ENCODE measurements at regions not wholly inside any gene's neighbourhood (a gene's known extent, or its start where the extent isn't known, plus 50 kb on each side); places are given as distances from the start of the nearest gene placed in this dataset.

- no CpG with 5 or more reads among the region's 2 CpGs for WGBS, 2 experiments (ENCODE audit: extremely low coverage in 2 of 2, insufficient read length in 1 of 2)
These were observed 99.1 kb upstream of the PDE10A start for GRCh38 chr6:165762125-165762524.

More at GRCh38 chr6:165762125-165762524, 99.1 kb upstream of the PDE10A start:
- ATAC-seq (ENCODE audit: low read depth), result no peak
- CTCF ChIA-PET, result interaction anchor here (0.6 kb wide), 2 partner anchors 11 to 12 kb away, joined by 3 to 4 read pairs; no protein-coding TSS in a partner anchor
- Histone ChIP-seq H3K14ac (replicated peaks; ENCODE audit: low read depth, low read length) (no peak overlapping the region), H2BK15ac (ENCODE audit: low read depth, low read length) (no peak overlapping the region), H3K4me2 (ENCODE audit: low read depth, low read length) (no peak overlapping the region), H2BK5ac (ENCODE audit: low read depth, low read length, poor library complexity, severe bottlenecking) (no peak overlapping the region), H4K20me1 (ENCODE audit: insufficient read depth, low read length) (no peaks in the 10 kb centered on the region), H2BK120ac (ENCODE audit: low read depth, low read length) (no peak overlapping the region), H4K5ac (ENCODE audit: low read depth, low read length) (no peak overlapping the region), H2BK20ac (ENCODE audit: low read depth, low read length) (no peak overlapping the region), H2AK5ac (ENCODE audit: low read depth, low read length) (no peak overlapping the region), H3K18ac (ENCODE audit: low read depth, low read length) (no peak overlapping the region), H4K8ac (ENCODE audit: low read depth in 2 of 2, low read length in 2 of 2) (no peak overlapping the region), H3K79me1 (ENCODE audit: low read depth in 1 of 2, low read length in 2 of 2) (no peaks in the 10 kb centered on the region), H3K27me3 (ENCODE audit: control insufficient read depth, insufficient read depth, low read length) (no peaks in the 10 kb centered on the region), H3K4ac (ENCODE audit: low read depth, low read length) (no peak overlapping the region), H3K27ac (ENCODE audit: insufficient read depth, low read length) (no peak overlapping the region), H3K9me1 (ENCODE audit: insufficient read depth, low read length) (no peaks in the 10 kb centered on the region), H3K4me1 (ENCODE audit: control insufficient read depth, insufficient read depth, low read length) (no peaks in the 10 kb centered on the region), H4K91ac (ENCODE audit: insufficient read depth, low read depth, low read length) (no peak overlapping the region), H3K56ac (ENCODE audit: extremely low read depth, insufficient read depth, low read length) (no peak overlapping the region), H3K23ac (ENCODE audit: low read depth, low read length) (no peak overlapping the region), H3K4me3 (ENCODE audit: insufficient read depth, low read depth, low read length) (no peak overlapping the region), H3K36me3 (ENCODE audit: control insufficient read depth, insufficient read depth, low read length) (no peaks in the 10 kb centered on the region), H3K9me3 (ENCODE audit: control insufficient read depth, insufficient read depth, low read length) (peaks cover 3% of the 10 kb centered on the region; the same call in 1 of the 2 replicates), H3K9ac (ENCODE audit: low read depth, low read length) (no peak overlapping the region), H2AFZ (replicated peaks; ENCODE audit: low read length, poor library complexity) (no peak overlapping the region), H2AK9ac (replicated peaks; ENCODE audit: low read depth, low read length, poor library complexity) (no peak overlapping the region)
- POLR2A ChIA-PET (ENCODE audit: unreplicated experiment), result no interaction called here
- no TSS peak for BruUV-seq (replicated peaks)
- intact Hi-C loops (cut with micrococcal nuclease), result no loop called here
- dilution Hi-C loops (cut with HindIII; ENCODE audit: low sequenced_read_pairs, unreplicated experiment), result no loop called here
- in situ Hi-C loops (cut with MboI; ENCODE audit: low sequenced_read_pairs), result no loop called here
- no peak for TF ChIP-seq MXI1 (IDR thresholded peaks at IDR 0.05; ENCODE audit: borderline replicate concordance, low read depth, low read length)
- DNase-seq, result no peak
